ENCODE measurements at regions not wholly inside any gene's neighbourhood (a gene's known extent, or its start where the extent isn't known, plus 50 kb on each side); places are given as distances from the start of the nearest gene placed in this dataset.

GRCh38 chr9:30036558-30036957 lies 2347.9 kb upstream of the ACO1 start:
- TF ChIP-seq CTCF (IDR thresholded peaks at IDR 0.05) = no peak

- TF ChIP-seq CTCF (IDR thresholded peaks at IDR 0.05) = no peak
These were observed 2344.7 kb upstream of the ACO1 start for GRCh38 chr9:30039712-30040111.

GRCh38 chr9:30048396-30048795 lies 2336.0 kb upstream of the ACO1 start:
- no peak for TF ChIP-seq CTCF (IDR thresholded peaks at IDR 0.05)

- TF ChIP-seq CTCF (IDR thresholded peaks at IDR 0.05) = no peak
These were observed 2326.0 kb upstream of the ACO1 start for GRCh38 chr9:30058463-30058862.

- TF ChIP-seq CTCF (IDR thresholded peaks at IDR 0.05) = no peak
These were observed 2323.5 kb upstream of the ACO1 start for GRCh38 chr9:30060976-30061375.

GRCh38 chr9:30065888-30066287 lies 2318.6 kb upstream of the ACO1 start:
- peak; percentile 59 for TF ChIP-seq CTCF (IDR thresholded peaks at IDR 0.05)

- no peak for TF ChIP-seq CTCF (IDR thresholded peaks at IDR 0.05)
These were observed 2309.4 kb upstream of the ACO1 start for GRCh38 chr9:30075022-30075421.

- TF ChIP-seq CTCF (IDR thresholded peaks at IDR 0.05) = no peak
These were observed 2308.8 kb upstream of the ACO1 start for GRCh38 chr9:30075451-30076199.
